Astrocyte of the cerebellum (primary cell): ENCODE measurements at regions not wholly inside any gene's neighbourhood (a gene's known extent, or its start where the extent isn't known, plus 50 kb on each side); places are given as distances from the start of the nearest gene placed in this dataset.

Experiments used
- DNase-seq: peaks from one replicate; pipeline ENCODE4 v3.0.0-alpha.2; 2011; ENCODE audit warnings: low read depth
- H3K4me3 ChIP-seq: 2 replicates; pipeline ENCODE4 v1.5.1; 2011; ENCODE audit warnings: mild to moderate bottlenecking, low read depth, low read length, moderate library complexity
- CTCF ChIP-seq: IDR thresholded peaks from 2 replicates; pipeline ENCODE4 v1.5.1; 2012; ENCODE audit warnings: low read length, low read depth, moderate library complexity, mild to moderate bottlenecking; ENCODE audit errors: missing control alignments
- in situ Hi-C: cut with HindIII; loops from 2 replicates; pipeline ENCODE4 v1.10.0; 2017; ENCODE audit warnings: low sequenced_read_pairs

- no peak for TF ChIP-seq CTCF
- H3K4me3 ChIP-seq: no peak overlapping the region
- in situ Hi-C loops: no loop called here
- no peak for DNase-seq
Observed at GRCh38 chr15:39493424-39494067, 87.3 kb upstream of the THBS1 start.

- in situ Hi-C loops: no loop called here
- H3K4me3 ChIP-seq: no peak overlapping the region
- DNase-seq: no peak
- no peak for TF ChIP-seq CTCF
Observed at GRCh38 chr15:39494462-39494861, 86.4 kb upstream of the THBS1 start.

- H3K4me3 ChIP-seq: no peak overlapping the region
- in situ Hi-C loops: no loop called here
- TF ChIP-seq CTCF: no peak
- DNase-seq: no peak
Observed at GRCh38 chr15:39495871-39496840, 84.7 kb upstream of the THBS1 start.

GRCh38 chr15:39497016-39497758, 83.7 kb upstream of the THBS1 start:
- no peak overlapping the region for H3K4me3 ChIP-seq
- in situ Hi-C loops: no loop called here
- no peak for TF ChIP-seq CTCF
- DNase-seq: no peak

- in situ Hi-C loops: no loop called here
Observed at GRCh38 chr15:39497759-39498565, 82.9 kb upstream of the THBS1 start.

More at GRCh38 chr15:39497759-39498565, 82.9 kb upstream of the THBS1 start:
- no peak overlapping the region for H3K4me3 ChIP-seq
- DNase-seq: no peak
- TF ChIP-seq CTCF: no peak
